Cardiac septum (tissue), 1 donor: ENCODE measurements at regions not wholly inside any gene's neighbourhood (a gene's known extent, or its start where the extent isn't known, plus 50 kb on each side); places are given as distances from the start of the nearest gene placed in this dataset.

ENCODE experiments used
- DNase-seq: peaks from one replicate; pipeline ENCODE4 v3.0.0-alpha.2; 2020; ENCODE audit warnings: low spot score
- intact Hi-C: fragments of 100-400 bp; cut with DNase I; formaldehyde crosslinking; loops from one replicate; pipeline ENCODE4 v1.14.0; 2022
- donor health status: DM: no; HTN: no; CAD: no.

DNA sequence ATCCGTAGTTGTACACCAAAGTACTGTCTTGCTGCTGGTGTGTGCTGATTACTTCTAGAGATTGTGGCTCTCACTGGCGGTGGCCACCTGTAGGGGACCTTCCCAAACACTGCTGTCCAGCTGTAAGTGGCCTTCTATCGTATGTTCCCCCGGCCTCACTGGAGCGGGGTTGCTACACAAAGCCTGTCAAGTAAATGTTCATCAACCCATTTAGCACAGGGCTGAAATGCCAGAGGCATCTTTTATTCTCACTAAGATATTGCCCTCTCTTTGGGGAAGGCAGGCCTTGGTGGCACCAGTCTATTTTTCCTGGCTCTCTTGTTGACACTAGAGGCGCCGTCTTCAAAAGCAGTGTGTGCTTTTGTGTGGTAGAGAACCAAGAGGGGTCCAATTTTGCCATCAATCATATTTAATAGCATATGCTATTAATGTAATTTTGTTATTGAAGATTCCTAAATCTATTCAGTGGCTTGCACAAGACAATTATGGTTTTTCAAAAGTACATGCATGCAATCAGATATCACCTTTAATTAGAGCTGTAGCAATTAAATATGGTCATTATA, 514.4 kb upstream of the SALL1 start:
- DNase-seq, result no peak
- intact Hi-C loops, result no loop called here

GRCh38 chr16:51658531-51658930, 507.5 kb upstream of the SALL1 start:
- DNase-seq, result no peak
- intact Hi-C loops, result no loop called here

DNA sequence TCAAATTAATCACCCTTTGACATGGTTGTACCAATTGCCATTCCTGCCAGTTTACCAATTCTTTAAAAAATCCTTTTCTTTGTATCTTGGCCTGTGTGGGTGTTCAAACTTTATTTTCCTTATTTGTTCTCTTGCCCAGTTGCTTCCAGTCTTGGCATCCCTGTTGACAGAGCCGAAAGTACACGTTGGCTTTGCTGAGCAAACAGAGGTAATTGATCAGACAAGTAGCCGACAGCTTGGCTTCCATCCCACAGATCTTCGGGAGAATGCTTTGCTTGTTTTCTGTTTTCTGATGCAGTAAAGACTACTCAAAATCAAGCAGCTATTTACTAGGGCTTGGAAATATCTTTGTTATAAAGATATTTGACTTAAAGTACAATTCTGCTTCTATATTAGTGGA, 506.8 kb upstream of the SALL1 start:
- intact Hi-C loops, result no loop called here
- no peak for DNase-seq

DNA sequence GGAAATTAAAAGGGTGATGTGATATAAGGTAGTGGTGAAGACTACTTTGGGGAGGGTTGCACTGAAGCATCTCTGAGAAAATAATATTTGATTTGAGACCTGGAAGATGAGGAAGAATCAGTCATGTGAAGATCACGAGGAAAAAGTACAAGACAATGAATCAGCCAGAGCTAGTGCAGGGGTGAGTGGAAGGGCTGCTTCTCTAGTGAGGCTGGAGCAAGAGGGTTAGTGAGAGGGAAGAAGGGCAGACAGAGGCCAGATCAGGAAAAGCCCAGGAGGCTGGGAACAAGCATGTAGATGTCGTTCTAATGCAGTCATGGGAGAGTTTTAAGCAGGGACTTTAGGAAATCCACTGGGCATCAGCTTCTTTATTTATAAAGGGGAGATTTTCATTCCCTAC, 504.2 kb upstream of the SALL1 start:
- no peak for DNase-seq

GRCh38 chr16:51651061-51651466, 500.0 kb upstream of the SALL1 start:
- DNase-seq, result no peak

More for the DNA sequence above, 504.2 kb upstream of the SALL1 start:
- intact Hi-C loops, result no loop called here

GRCh38 chr16:51649631-51650030, 498.6 kb upstream of the SALL1 start:
- intact Hi-C loops, result no loop called here
- DNase-seq, result no peak

More at GRCh38 chr16:51651061-51651466, 500.0 kb upstream of the SALL1 start:
- intact Hi-C loops, result no loop called here

DNA sequence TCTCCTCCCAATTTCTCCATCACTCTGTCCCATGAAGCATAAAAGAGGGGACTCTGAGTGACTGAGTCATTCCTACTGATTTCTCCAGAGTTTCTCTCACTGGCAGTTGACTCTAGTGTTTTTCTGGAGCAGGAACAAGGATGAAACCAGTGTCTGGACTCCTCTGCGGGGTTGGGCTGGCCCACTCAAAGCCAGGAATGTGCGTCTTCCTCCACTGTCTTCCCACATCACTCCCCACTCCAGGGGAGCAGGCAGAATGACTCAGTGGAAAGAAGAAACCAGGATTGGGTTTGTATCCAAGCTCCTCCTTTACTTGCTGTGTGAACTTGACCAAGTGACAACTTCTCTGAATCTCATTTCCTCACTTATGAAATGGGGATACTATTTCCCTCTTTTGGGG, 497.5 kb upstream of the SALL1 start:
- intact Hi-C loops, result no loop called here

GRCh38 chr16:51641191-51641765, 490.2 kb upstream of the SALL1 start:
- intact Hi-C loops, result no loop called here
- DNase-seq, result no peak

More for the DNA sequence above, 497.5 kb upstream of the SALL1 start:
- no peak for DNase-seq

DNA sequence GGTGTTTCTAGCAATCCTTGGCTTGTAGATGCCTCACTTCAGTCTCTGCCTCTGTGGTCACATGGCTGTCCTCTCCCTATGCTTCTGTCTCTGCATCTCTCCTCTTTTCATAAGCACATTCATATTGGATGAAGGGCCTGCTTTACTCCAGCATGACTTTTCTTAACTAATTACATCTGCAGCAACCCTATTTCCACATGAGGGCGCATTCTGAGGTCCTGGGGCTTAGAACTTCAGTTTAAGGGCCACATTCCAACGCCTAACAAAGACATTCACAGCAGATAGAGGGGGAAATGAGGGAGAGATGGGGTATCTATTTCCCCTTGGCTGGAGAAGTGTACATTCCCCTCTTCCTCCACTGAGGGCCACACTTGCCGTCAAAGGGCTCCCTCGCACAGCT, 489.1 kb upstream of the SALL1 start:
- no peak for DNase-seq
- intact Hi-C loops, result no loop called here

DNA sequence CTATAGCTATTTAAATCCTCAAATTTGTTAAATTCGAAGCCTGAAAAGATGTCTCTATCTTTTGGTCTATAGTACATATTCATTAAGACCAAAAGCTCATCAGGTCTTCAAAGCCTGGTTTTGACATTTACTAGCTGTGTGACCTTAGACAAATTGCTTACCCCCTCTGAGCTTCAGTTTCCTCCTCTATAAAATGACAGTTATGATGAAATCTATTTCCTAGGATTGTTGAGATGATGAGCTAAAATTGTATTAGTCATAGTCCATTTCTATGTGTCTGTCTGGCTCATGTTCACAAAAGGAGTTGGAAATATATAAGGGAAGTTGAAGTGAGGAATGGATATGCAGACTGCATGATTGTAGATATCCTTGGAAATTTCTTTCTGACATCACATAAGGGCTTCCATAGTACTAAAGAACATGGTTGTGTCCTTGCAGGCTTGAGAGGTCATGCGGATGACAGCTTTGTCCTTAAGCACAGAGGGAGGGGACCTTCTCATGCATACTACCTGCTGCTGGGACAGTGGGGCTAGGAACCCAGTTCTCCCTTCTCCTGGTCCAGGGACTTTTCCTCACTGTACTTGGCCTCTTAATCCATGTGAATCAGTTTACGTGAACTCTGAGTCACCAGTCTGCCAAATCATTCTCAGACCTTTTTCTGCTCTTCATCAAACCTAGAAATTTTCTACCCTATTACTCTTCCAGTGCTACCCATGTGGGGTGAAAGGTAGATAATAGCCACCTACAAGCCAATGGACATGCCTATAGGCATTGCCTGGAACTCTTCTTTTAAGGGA, 487.5 kb upstream of the SALL1 start:
- DNase-seq, result no peak
- intact Hi-C loops, result no loop called here

DNA sequence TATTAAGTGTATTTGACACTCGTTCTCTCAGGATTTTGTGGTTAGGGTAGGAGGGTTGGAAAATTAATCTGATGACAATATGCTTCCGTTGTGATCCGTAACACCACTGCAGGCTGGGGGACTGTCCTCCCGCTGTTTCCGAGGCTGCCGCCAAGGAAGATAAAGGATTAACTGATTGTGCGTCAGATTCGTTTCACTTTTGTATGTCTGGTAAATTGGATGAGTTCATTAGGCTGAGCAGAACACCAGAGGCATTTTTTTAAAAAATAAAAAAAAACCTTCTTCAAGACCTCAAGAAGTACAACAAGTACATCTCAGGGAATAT, 486.7 kb upstream of the SALL1 start:
- DNase-seq, result no peak
- intact Hi-C loops, result no loop called here

- intact Hi-C loops, result no loop called here
- DNase-seq, result no peak
These were observed 486.1 kb upstream of the SALL1 start for GRCh38 chr16:51636920-51637769.

GRCh38 chr16:51635181-51635580, 484.1 kb upstream of the SALL1 start:
- intact Hi-C loops, result no loop called here

GRCh38 chr16:51630076-51630475, 479.0 kb upstream of the SALL1 start:
- no peak for DNase-seq
- intact Hi-C loops, result no loop called here

More at GRCh38 chr16:51635181-51635580, 484.1 kb upstream of the SALL1 start:
- DNase-seq, result no peak

DNA sequence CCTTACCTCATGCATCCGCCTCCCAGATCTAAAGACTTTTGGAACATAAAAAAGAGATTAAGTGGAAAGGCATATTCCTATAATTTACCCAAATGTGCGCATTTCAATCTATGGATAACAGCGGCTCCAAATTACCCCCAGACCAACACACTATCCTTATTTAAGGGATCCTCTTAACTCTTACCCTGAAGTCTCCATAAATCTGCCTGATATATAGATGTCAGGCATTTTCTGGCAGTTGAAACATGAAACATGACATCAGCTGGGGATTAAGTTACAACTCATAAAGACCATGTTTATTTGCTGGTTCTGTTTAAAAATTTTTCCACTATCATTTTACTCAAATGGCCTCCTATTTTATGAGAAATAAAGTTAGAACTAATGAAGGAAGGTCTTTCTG, 478.5 kb upstream of the SALL1 start:
- DNase-seq, result no peak
- intact Hi-C loops, result no loop called here

DNA sequence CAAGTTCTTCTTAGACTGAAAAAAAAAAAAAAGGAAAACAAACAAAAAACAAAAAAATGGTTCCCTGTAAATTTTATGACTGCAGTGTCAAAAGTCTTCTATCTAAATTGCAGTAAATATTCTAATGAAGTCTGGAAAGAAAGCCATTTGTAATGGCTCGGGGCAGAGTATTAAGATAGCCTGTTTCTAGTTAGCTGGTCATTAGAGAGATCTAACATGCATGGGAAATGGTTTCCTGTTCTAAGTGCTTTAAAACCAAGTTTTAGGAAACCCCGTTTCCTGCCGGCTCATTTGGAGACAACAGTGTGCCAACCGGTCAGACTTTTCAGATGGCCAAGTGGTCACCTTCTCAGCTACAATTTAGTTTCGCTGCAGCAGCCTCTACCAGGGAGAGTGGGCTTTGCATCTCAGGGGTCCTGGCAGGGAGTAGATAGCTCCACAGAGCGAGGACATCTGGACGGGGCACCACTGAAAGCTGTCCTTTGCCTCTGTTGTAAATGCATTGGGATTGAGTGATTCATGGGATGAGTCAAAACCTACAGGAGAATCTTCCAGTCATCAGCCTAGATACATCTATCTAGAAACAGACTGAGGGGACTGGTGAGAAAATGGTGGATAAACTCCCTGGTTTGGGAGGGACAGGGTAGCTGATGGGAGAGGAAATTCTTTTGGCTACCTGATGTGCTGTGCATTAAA, 473.2 kb upstream of the SALL1 start:
- intact Hi-C loops, result no loop called here
- no peak for DNase-seq

GRCh38 chr16:51621610-51622009, 470.5 kb upstream of the SALL1 start:
- intact Hi-C loops, result no loop called here

DNA sequence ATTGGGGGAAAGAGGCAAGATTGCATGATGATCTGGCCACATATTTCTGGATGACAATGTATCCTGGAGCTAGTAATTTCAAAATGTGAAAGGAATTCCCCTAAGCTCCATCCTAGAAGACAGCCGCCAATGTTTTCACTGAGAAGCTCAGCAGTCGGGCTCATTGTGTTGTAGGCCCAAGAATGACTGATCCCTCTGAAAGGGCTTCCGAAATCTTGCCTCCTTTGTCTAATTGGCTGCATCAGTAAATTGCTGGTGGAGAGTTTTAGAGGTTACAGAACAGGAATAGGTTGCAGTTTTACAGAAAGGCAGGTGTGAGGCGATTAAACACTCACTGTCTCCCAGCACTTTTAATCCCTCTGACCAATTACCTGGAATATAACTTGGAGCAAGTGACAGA, 464.1 kb upstream of the SALL1 start:
- DNase-seq, result no peak
- intact Hi-C loops, result no loop called here

More at GRCh38 chr16:51621610-51622009, 470.5 kb upstream of the SALL1 start:
- no peak for DNase-seq

DNA sequence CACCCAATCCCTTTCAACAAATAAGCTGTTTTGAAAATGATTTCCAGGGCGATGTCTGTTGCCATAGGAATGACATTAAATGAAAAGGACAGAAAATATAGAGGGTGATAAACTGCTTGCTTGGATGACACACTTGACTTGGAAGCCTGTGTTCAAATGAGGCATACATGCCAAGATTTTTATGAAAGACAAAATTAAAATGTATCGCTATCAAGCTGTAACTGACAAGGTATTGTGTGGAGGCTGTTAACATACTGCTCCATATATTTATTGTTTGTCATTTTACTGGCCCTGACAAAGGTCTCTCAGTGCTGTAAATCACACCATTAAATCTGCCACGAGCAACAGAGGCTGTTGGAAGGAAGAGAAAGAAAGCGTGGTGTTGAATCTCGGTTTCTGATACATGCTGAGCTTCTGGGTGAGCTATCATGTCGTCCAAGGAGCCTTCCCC, 456.2 kb upstream of the SALL1 start:
- no peak for DNase-seq
- intact Hi-C loops, result no loop called here

DNA sequence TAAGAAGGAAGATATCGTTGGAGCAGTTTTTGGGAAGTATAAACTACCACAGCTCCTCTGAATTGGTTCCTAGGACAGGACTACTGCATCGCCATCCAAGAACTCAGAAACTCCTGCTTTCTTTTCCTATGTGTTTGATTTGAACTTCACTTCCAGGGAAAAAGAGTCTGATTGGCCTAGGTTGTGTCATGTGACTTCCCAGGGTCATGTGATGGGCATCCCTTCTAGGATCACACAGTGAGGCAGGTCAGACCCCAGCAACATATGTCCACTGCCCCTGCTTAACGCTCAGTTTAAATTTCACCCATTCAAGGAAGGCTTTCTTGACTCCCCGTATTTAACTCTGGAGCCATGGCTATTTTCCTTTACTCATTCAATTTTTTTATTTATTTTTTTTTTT, 445.2 kb upstream of the SALL1 start:
- intact Hi-C loops, result no loop called here
- DNase-seq, result no peak
